TTC549 (cell line): ENCODE measurements at regions not wholly inside any gene's neighbourhood (a gene's known extent, or its start where the extent isn't known, plus 50 kb on each side); places are given as distances from the start of the nearest gene placed in this dataset.

Experiments used
- FAIRE-seq: peaks from 2 replicates; lab custom pipeline; 2012; peaks lifted over from hg19 to GRCh38; lab: Jason Lieb, UNC

- no peak for FAIRE-seq
These were observed 748.8 kb downstream of the LIG4 start for GRCh38 chr13:107466326-107467099.

- no peak for FAIRE-seq
These were observed 752.8 kb downstream of the LIG4 start for GRCh38 chr13:107462501-107462900.

DNA sequence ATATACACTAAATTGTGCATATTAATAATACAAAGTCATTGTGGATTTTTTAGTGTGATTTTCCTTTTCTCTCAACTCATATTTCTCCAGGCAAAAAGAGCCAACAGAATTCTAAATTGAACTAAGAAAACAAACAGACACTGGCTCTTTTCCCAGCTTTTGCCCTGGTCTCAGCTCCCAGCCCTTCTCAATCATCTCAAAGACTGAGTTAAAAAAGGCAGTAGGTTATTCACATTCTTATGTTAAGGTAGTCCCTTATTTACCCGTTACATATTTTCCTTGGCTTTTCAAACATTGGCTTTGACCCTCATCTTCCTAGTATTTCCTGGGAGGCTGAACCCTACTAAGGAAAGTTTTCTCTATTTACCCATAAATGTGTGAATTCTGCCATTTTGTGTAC, 753.6 kb downstream of the LIG4 start:
- no peak for FAIRE-seq

DNA sequence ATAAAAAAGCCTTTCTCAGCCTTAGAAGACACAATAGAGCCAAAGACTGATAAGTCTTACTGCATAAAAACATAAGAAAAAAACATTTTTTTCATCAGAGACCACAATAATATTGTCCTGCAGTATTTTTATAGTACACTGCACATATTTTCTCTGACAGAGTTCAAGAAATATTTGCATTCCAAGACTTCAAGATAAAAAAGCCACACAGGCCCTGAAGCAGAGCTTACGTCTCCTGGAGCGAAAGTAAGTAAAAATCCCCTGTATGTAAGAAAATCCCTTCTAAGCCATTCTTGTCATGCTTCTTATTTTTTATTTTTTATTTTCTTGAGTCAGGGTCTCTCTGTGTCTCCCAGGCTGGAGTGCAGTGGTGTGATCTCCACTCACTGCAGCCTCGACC, 755.9 kb downstream of the LIG4 start:
- no peak for FAIRE-seq

GRCh38 chr13:107458269-107458668, 757.1 kb downstream of the LIG4 start:
- no peak for FAIRE-seq

GRCh38 chr13:107457686-107458085, 757.6 kb downstream of the LIG4 start:
- no peak for FAIRE-seq

DNA sequence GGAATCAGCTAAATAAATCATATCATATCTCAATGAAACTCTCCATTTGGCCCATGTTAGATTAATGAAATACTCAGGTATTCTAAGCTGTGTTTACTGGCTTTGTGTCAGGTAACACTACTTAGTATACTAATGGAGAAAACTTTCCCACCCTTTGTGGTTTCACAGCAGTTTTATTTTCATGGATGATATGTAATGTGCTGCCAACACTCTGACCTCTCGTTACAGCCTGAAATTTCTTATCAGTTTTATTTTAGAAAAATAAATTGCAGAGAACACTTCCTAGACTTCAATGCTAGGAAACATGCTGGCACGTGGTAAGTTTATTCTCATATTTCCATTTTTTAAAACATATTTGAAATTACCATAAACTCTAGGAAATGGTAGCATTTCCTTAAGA, 758.9 kb downstream of the LIG4 start:
- no peak for FAIRE-seq

GRCh38 chr13:107452833-107453232, 762.5 kb downstream of the LIG4 start:
- no peak for FAIRE-seq

DNA sequence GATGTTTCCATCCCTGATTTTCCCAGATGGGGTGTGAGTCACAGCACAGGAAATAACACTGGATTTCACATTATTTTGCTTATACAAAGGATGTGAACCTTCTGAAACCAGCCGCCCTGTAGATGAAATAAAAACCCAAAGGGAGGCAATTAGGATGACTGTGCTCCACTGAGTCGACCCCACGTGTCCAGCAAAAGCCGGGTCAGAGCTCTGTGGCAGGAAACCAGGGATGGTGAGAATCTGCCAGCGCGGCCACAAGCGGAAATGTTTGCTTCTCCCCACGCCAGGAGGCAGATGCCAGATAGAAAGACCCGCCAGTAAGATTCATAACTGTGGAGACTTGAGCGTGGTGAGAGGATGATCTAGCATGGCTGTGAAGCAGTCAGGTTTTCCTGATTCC, 764.4 kb downstream of the LIG4 start:
- FAIRE-seq = no peak

DNA sequence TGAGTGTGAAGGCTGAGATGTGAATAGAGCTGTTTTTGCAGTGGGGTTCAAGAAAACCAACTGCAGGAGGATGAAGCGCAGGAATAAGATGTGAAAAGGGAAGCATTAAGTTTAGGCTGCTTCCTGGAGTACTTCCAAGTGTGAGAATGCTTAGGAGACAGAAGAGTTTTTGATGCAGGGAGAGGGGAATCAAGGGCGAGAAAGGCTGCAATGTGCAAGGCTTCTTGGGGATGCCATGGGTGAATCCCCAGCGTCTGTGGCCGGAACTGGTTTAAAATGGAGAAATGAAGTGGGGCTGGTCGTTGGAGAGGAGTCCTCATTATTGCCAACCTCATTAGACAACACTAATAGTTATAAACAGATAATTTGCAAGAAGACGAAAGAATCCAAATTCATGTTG, 764.9 kb downstream of the LIG4 start:
- no peak for FAIRE-seq

- FAIRE-seq = no peak
These were observed 767.7 kb downstream of the LIG4 start for GRCh38 chr13:107447591-107447990.

- FAIRE-seq = no peak
These were observed 774.1 kb downstream of the LIG4 start for GRCh38 chr13:107441279-107441678.

- FAIRE-seq = no peak
These were observed 777.1 kb downstream of the LIG4 start for GRCh38 chr13:107438251-107438650.

DNA sequence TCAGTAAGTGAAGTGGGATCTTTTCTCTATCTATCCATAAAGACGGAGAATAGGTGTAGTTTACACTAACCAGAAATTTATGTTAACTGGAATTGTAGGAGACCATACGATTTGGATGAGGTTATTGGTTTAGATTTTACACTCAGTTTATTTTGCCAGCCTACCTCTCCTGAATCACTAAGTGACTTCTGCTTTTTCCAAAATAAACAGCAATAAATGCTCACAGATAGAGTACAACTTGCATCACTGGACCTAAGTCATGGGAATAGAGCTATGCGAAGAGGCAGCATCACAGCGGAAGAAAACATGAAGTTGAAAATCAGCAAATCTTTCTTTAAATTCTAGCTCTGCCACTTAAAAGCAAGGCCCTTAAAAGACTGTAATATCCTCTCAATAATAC, 781.0 kb downstream of the LIG4 start:
- FAIRE-seq = no peak

DNA sequence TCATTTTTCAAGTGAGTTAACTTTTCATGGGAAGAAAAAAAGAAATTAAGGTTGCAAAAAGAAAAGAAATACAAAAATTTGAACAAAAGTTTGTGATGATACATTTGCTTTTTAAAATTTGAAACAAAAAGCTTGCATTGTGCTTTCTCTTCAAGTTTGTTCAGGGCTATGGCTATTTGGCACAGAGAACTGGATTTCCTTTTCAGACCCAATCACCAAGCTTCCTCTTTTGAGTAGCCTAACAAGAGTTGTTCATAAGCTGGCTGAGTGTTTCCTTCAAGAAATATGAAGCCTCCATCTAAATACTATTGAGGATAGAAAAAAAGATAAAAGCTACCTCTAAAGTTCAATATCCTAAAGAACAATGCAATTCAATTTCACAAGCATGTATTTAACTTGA, 787.8 kb downstream of the LIG4 start:
- no peak for FAIRE-seq

GRCh38 chr13:107422421-107422820, 792.9 kb downstream of the LIG4 start:
- FAIRE-seq = no peak

DNA sequence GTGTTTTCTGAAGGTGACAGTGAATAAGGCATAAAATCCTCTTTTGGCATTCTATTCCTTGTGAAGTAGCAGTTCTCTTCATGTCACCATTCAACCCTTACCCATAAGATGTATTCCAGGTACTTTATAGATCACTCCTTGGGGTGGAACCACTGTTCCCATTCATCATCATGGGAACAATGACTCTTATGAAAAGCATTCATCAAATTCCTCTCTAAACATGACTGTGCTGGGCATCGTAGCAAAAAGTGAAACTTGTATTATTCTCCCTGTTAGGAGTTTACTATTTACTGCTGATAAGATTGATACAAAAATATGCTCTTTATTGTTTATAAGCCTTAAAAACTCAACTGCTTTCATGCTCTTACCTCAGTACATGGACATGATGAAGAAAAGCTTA, 793.4 kb downstream of the LIG4 start:
- no peak for FAIRE-seq

GRCh38 chr13:107421028-107421427, 794.3 kb downstream of the LIG4 start:
- FAIRE-seq = no peak

GRCh38 chr13:107413005-107413404, 802.3 kb downstream of the LIG4 start:
- FAIRE-seq = no peak

DNA sequence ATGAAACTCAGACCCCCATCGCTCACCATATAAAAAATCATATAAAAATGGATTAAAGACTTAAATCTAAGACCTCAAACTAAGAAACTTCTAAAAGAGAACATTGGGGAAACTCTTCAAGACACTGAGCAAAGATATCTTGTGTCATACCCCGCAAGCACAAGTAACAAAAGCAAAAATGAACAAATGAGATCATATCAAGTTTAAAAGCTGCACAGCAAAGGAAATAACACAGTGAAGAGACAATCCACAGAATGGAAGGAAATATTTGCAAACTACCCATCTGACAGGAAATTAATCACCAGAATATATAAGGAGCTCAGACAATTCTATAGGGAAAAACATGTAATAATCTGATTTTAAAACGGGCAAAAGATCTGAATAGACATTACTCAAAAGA, 808.3 kb downstream of the LIG4 start:
- FAIRE-seq = no peak

- FAIRE-seq = no peak
These were observed 819.2 kb downstream of the LIG4 start for GRCh38 chr13:107395927-107396662.

GRCh38 chr13:107392205-107392604, 823.1 kb downstream of the LIG4 start:
- no peak for FAIRE-seq

DNA sequence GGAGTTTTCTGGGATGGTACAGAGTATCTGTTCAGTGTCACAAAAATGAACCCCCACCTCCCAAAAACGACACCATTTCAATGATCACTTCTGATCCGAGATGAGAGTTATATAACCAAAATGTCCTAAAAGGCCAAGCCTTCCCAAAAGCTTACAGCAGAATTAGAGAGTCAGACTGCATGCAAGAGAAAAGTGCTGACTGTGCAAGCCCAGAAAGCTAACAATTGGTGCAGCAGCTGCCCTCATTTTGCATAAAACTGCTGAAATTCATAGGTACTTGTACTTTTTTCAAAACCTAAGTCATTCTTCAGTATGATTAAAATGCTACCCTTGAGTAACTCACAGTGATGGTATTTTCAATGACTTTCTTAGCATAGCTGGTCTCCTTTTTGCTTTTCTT, 819.6 kb upstream of the ARGLU1 start:
- no peak for FAIRE-seq
